ENCODE measurements at regions not wholly inside any gene's neighbourhood (a gene's known extent, or its start where the extent isn't known, plus 50 kb on each side); places are given as distances from the start of the nearest gene placed in this dataset.

GRCh38 chr22:34116126-34116525, 195.8 kb upstream of the LARGE1 start:
- TF ChIP-seq ELF4 (CRISPR knock-in tag; IDR thresholded peaks at IDR 0.05; ENCODE audit: low read depth) (no peak), HMGA2 (CRISPR knock-in tag; IDR thresholded peaks at IDR 0.05) (no peak), E2F1 (CRISPR knock-in tag; IDR thresholded peaks at IDR 0.05) (no peak)

Measured in WTC11 (cell line).